Psoas muscle (tissue), 7 donors: ENCODE measurements at regions not wholly inside any gene's neighbourhood (a gene's known extent, or its start where the extent isn't known, plus 50 kb on each side); places are given as distances from the start of the nearest gene placed in this dataset.

ENCODE experiments used
- ATAC-seq, 4 donors: fragments of 200-7000 bp; cut with Tn5 transposase; one replicate each; pipeline ENCODE4 v1.9.1; 2020; ENCODE audit warnings: moderate library complexity in 3 of 4, mild to moderate bottlenecking in 2 of 4
- DNase-seq, 2 donors: peaks; one replicate each; pipeline ENCODE4 v3.0.0-alpha.2; 2020
- H3K27ac ChIP-seq: fragments of 200-600 bp; one replicate; pipeline ENCODE4 v1.8.0; 2022
- H3K27me3 ChIP-seq, 3 donors: fragments of 200-600 bp in 1 of 3; one replicate each; pipeline versions ENCODE4 v1.6.1 to v1.8.0; 2013 to 2022; ENCODE audit warnings: low read length in 2 of 3, mild to moderate bottlenecking in 2 of 3, moderate library complexity in 1 of 3; ENCODE audit not compliant: insufficient read depth in 3 of 3
- H3K36me3 ChIP-seq, 2 donors: fragments of 200-600 bp in 1 of 2; one replicate each; pipeline versions ENCODE4 v1.6.1 to v1.8.0; 2013 to 2022; ENCODE audit warnings: low read depth in 1 of 2, mild to moderate bottlenecking in 1 of 2, moderate library complexity in 1 of 2; ENCODE audit not compliant: insufficient read depth in 1 of 2
- H3K4me1 ChIP-seq: fragments of 200-600 bp; one replicate; pipeline ENCODE4 v1.8.0; 2022
- H3K4me3 ChIP-seq: fragments of 200-600 bp; one replicate; pipeline ENCODE4 v1.8.0; 2022; ENCODE audit warnings: mild to moderate bottlenecking
- H3K9me3 ChIP-seq: fragments of 200-600 bp; one replicate; pipeline ENCODE4 v1.8.0; 2022
- WGBS, 3 donors: extraction: QIAGEN DNeasy Blood & Tissue Kit; methylation state at CpG; one replicate each; pipeline versions ENCODE4 v1.1.6 to v1.1.7; 2013; 5-methylcytosine and 5-hydroxymethylcytosine counted together
- intact Hi-C, 2 donors: fragments of 100-400 bp; cut with DNase I; formaldehyde crosslinking; loops; one replicate each; pipeline versions ENCODE4 v1.11.0 to v1.14.2; 2022
- TF ChIP-seq, protein P1 (sequence below): fragments of 200-600 bp; IDR thresholded peaks from one replicate; pipeline ENCODE4 v1.8.0; 2022; ENCODE audit warnings: antibody characterized with exemption
- donor health status: healthy with polysubstance abuse.
- donor health status: DM: no; HTN: no; CAD: no; lungs with moderate emphysema.
- donor health status: Bipolar disorder and iron deficiency.
- donor health status: healthy.
- donor health status: DM: yes; HTN: yes; CAD: no.
- donor health status: DM: no; HTN: no; CAD: no.
- donor health status: DM: yes; HTN: yes; CAD: no.

DNA sequence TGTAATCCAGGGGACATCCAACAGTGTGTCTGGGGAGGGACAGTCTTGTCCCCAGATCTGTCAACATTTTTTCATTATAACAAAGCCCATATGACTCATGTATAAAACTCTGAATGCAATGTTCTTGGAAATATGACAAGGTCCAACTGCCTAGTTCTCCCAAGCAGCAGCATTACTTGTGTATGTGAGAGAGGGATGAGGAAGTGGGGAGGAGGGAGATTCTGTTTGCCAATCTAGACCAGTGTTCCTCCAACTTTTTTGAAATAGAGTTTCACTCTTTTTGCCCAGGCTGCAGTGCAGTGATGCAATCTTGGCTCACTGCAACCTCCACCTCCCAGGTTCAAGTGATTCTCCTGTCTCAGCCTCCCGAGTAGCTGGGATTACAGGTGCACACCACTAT, 394.8 kb downstream of the DHX35 start:
- Histone ChIP-seq H3K36me3 (no peaks in the 10 kb centered on the region), H3K27me3 (no peaks in the 10 kb centered on the region), H3K4me3 (no peak overlapping the region), H3K9me3 (no peaks in the 10 kb centered on the region), H3K4me1 (peaks cover 18% of the 10 kb centered on the region), H3K27ac (no peak overlapping the region)
- DNase-seq = no peak
- intact Hi-C loops = loop anchor here in 1 of 2 donors (10.0 kb wide), 1 partner anchor 1952 kb away; no protein-coding TSS in a partner anchor
- 80 to 87% (median 83%) methylated on average over 1 of the region's 1 CpG for WGBS, 3 donors
- TF ChIP-seq, protein P1, sequence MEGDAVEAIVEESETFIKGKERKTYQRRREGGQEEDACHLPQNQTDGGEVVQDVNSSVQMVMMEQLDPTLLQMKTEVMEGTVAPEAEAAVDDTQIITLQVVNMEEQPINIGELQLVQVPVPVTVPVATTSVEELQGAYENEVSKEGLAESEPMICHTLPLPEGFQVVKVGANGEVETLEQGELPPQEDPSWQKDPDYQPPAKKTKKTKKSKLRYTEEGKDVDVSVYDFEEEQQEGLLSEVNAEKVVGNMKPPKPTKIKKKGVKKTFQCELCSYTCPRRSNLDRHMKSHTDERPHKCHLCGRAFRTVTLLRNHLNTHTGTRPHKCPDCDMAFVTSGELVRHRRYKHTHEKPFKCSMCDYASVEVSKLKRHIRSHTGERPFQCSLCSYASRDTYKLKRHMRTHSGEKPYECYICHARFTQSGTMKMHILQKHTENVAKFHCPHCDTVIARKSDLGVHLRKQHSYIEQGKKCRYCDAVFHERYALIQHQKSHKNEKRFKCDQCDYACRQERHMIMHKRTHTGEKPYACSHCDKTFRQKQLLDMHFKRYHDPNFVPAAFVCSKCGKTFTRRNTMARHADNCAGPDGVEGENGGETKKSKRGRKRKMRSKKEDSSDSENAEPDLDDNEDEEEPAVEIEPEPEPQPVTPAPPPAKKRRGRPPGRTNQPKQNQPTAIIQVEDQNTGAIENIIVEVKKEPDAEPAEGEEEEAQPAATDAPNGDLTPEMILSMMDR = no peak
- peak in 2 of 4 donors; percentile 50 to 60 for ATAC-seq

DNA sequence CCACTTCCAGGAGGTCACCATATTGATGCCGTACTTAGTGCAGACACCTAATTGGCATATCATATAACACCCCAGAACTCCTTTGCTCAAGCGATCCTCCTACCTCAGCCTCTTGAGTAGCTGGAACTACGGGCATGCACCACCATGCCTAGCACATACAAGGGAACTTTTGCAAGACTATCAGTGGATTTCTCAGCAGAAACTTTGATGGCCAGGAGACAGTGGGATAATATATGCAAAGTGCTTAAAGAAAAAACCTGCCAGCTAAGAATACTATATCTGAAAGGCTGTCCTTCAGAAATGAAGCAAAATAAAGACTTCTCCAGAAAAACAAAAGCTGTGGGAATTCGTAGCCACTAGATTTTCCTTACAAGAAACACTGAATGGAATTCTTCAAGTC, 387.1 kb downstream of the DHX35 start:
- peaks cover 9% of the 10 kb centered on the region for H3K9me3 ChIP-seq
- DNase-seq (no peak), ATAC-seq (no peak)
- intact Hi-C loops = no loop called here
- TF ChIP-seq, protein P1 = no peak
- no peaks in the 10 kb centered on the region for H3K27me3 ChIP-seq
- no peak overlapping the region for H3K27ac ChIP-seq
- no peaks in the 10 kb centered on the region for H3K36me3 ChIP-seq
- no peak overlapping the region for H3K4me3 ChIP-seq
- WGBS, 3 donors = 82 to 90% (median 89%) methylated on average over 4 of the region's 4 CpGs
- no peaks in the 10 kb centered on the region for H3K4me1 ChIP-seq

DNA sequence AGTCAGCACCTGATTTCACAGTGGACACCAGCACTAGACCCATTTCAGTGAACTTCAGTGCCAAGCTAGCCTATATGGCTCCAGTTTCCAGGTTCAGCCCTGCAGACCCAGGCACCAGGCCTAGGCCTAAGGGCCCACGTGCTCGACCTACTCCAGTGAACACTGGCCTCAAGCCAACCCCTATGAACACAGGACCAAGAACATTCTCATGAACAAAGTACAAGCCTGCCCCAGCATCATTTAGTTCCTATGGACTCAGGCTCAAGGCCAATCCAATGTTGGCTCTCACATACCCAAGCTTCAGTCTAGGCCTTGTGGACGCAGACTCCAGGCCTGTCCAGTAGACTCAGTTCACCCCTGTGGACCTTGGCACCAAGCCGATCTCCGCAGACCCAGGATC, 385.5 kb downstream of the DHX35 start:
- TF ChIP-seq, protein P1 = no peak
- Histone ChIP-seq H3K27me3 (no peaks in the 10 kb centered on the region), H3K36me3 (no peaks in the 10 kb centered on the region), H3K27ac (no peak overlapping the region), H3K4me1 (no peaks in the 10 kb centered on the region), H3K9me3 (peaks cover 9% of the 10 kb centered on the region), H3K4me3 (no peak overlapping the region)
- 89 to 96% (median 91%) methylated on average over 5 of the region's 5 CpGs for WGBS, 3 donors
- ATAC-seq (no peak), DNase-seq (no peak)
- intact Hi-C loops = no loop called here

DNA sequence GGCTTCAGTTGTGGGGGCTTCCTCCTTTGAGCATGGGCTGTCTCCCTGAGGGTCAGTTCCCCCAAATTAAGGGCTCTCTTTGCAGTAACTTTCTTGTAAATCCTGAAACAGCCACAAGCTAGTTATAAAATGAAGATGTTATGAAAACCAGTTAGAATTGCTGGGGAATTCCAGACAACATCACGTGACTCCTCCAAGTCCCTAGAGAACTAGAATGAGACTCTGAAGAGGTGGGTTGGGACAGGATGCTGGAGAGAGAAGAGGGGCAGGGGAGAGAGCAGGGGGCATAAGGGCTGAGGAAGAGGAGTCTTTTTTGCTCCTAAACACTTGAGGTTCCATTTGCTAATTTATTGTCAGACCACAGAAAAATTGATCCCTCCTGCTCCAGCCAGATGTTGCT, 380.3 kb downstream of the DHX35 start:
- Histone ChIP-seq H3K27ac (no peak overlapping the region), H3K36me3 (no peaks in the 10 kb centered on the region), H3K4me1 (no peaks in the 10 kb centered on the region), H3K4me3 (no peak overlapping the region), H3K27me3 (no peaks in the 10 kb centered on the region), H3K9me3 (no peaks in the 10 kb centered on the region)
- TF ChIP-seq, protein P1 = no peak
- intact Hi-C loops = no loop called here
- WGBS, 3 donors = 19 to 39% (median 39%) methylated on average over 1 of the region's 1 CpG
- DNase-seq (no peak), ATAC-seq (no peak)
